OCI-LY7 (cell line): ENCODE measurements at regions not wholly inside any gene's neighbourhood (a gene's known extent, or its start where the extent isn't known, plus 50 kb on each side); places are given as distances from the start of the nearest gene placed in this dataset.
"Not testable (repeated sequence)": the region's sequence is repeated elsewhere in the genome, so short reads cannot be mapped to it uniquely, and the experiment has no call there.

Experiments
- CTCF ChIP-seq: fragments of 200-600 bp; sonication (generic); conservative IDR thresholded peaks from 2 replicates; pipeline ENCODE4 v1.5.1; 2014; ENCODE audit warnings: mild to moderate bottlenecking, antibody characterized with exemption, low read length, moderate library complexity, mixed read lengths
- EZH2phosphoT487 ChIP-seq: fragments of 200-600 bp; sonication (generic); IDR thresholded peaks from 2 replicates; pipeline ENCODE4 v1.6.1; 2018; ENCODE audit warnings: low read depth, borderline replicate concordance, mild to moderate bottlenecking, mixed run types, antibody characterized with exemption, low read length, moderate library complexity, mixed read lengths

GRCh38 chr11:29050962-29051361 is 942.8 kb downstream of the METTL15 start:
- TF ChIP-seq CTCF, EZH2phosphoT487: not testable (repeated sequence)
